ENCODE measurements at regions not wholly inside any gene's neighbourhood (a gene's known extent, or its start where the extent isn't known, plus 50 kb on each side); places are given as distances from the start of the nearest gene placed in this dataset.

DNA sequence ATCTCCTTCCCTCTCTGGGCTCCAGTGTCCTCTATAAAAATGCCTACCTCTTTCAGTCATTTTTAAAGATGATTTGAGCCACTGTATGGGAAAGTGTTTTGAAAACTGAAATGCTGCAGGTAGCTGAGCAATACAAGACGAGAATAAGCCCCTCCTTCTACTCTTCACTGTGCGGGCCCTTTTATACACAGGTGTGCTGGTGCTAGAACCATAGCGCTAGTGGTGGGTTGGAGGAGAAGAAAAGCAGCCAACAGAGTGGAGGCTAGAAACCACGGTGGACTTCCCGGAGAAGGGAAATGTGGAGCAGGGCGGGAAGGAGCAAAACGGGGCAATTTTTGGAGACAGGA lies 58.2 kb upstream of the DLX4 start:
- TF ChIP-seq, protein P1, sequence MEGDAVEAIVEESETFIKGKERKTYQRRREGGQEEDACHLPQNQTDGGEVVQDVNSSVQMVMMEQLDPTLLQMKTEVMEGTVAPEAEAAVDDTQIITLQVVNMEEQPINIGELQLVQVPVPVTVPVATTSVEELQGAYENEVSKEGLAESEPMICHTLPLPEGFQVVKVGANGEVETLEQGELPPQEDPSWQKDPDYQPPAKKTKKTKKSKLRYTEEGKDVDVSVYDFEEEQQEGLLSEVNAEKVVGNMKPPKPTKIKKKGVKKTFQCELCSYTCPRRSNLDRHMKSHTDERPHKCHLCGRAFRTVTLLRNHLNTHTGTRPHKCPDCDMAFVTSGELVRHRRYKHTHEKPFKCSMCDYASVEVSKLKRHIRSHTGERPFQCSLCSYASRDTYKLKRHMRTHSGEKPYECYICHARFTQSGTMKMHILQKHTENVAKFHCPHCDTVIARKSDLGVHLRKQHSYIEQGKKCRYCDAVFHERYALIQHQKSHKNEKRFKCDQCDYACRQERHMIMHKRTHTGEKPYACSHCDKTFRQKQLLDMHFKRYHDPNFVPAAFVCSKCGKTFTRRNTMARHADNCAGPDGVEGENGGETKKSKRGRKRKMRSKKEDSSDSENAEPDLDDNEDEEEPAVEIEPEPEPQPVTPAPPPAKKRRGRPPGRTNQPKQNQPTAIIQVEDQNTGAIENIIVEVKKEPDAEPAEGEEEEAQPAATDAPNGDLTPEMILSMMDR (IDR thresholded peaks at IDR 0.05), result no peak
- TF ChIP-seq POLR2A (IDR thresholded peaks at IDR 0.05), result no peak

Measured in body of pancreas (tissue), 4 donors.